Stimulated activated CD4-positive, alpha-beta T cell treated with anti-CD3 and anti-CD28 coated beads, Interleukin-4, amount 100 ng/mL, for 24 hours (primary cell): ENCODE measurements at regions not wholly inside any gene's neighbourhood (a gene's known extent, or its start where the extent isn't known, plus 50 kb on each side); places are given as distances from the start of the nearest gene placed in this dataset.

ENCODE experiments used
- DNase-seq: peaks from one replicate; pipeline ENCODE4 v3.0.0-alpha.2; 2020

GRCh38 chr3:159629329-159630084, 359.1 kb upstream of the IL12A start:
- no peak for DNase-seq

GRCh38 chr3:159631226-159631625, 357.4 kb upstream of the IL12A start:
- no peak for DNase-seq

GRCh38 chr3:159632128-159632527, 356.5 kb upstream of the IL12A start:
- DNase-seq, result no peak

GRCh38 chr3:159632851-159633250, 355.8 kb upstream of the IL12A start:
- DNase-seq, result no peak

GRCh38 chr3:159634483-159634882, 354.2 kb upstream of the IL12A start:
- DNase-seq, result no peak

GRCh38 chr3:159635047-159635641, 353.5 kb upstream of the IL12A start:
- no peak for DNase-seq

- no peak for DNase-seq
These were observed 350.6 kb upstream of the IL12A start for GRCh38 chr3:159637883-159638542.

- DNase-seq, result no peak
These were observed 348.4 kb upstream of the IL12A start for GRCh38 chr3:159640225-159640624.

GRCh38 chr3:159643406-159643805, 345.2 kb upstream of the IL12A start:
- DNase-seq, result no peak

GRCh38 chr3:159645874-159646273, 342.8 kb upstream of the IL12A start:
- no peak for DNase-seq

GRCh38 chr3:159649951-159650350, 338.7 kb upstream of the IL12A start:
- DNase-seq, result no peak

GRCh38 chr3:159650726-159651125, 337.9 kb upstream of the IL12A start:
- no peak for DNase-seq

- no peak for DNase-seq
These were observed 336.2 kb upstream of the IL12A start for GRCh38 chr3:159652452-159652851.

- DNase-seq, result no peak
These were observed 334.2 kb upstream of the IL12A start for GRCh38 chr3:159654183-159655134.

- DNase-seq, result no peak
These were observed 333.4 kb upstream of the IL12A start for GRCh38 chr3:159655202-159655601.

- no peak for DNase-seq
These were observed 331.5 kb upstream of the IL12A start for GRCh38 chr3:159657176-159657575.

- no peak for DNase-seq
These were observed 331.0 kb upstream of the IL12A start for GRCh38 chr3:159657629-159658028.

GRCh38 chr3:159660326-159660725, 328.3 kb upstream of the IL12A start:
- no peak for DNase-seq

GRCh38 chr3:159660901-159661300, 327.7 kb upstream of the IL12A start:
- no peak for DNase-seq

GRCh38 chr3:159662549-159662948, 326.1 kb upstream of the IL12A start:
- DNase-seq, result no peak

- DNase-seq, result no peak
These were observed 324.6 kb upstream of the IL12A start for GRCh38 chr3:159664006-159664405.

GRCh38 chr3:159664653-159665052, 324.0 kb upstream of the IL12A start:
- no peak for DNase-seq

GRCh38 chr3:159667261-159667660, 321.4 kb upstream of the IL12A start:
- no peak for DNase-seq
